Skeletal muscle tissue (tissue), 3 donors: ENCODE measurements at regions not wholly inside any gene's neighbourhood (a gene's known extent, or its start where the extent isn't known, plus 50 kb on each side); places are given as distances from the start of the nearest gene placed in this dataset.
"Not testable (repeated sequence)": the region's sequence is repeated elsewhere in the genome, so short reads cannot be mapped to it uniquely, and the experiment has no call there.

ENCODE experiments used
- H3K27ac ChIP-seq: one replicate; pipeline ENCODE4 v1.7.0; 2013; ENCODE audit warnings: mild to moderate bottlenecking, low read depth, low read length, inconsistent platforms
- H3K27me3 ChIP-seq, 3 donors: one replicate each; pipeline ENCODE4 v1.7.0; 2013; ENCODE audit warnings: low read length in 3 of 3; ENCODE audit not compliant: control insufficient read depth in 3 of 3, insufficient read depth in 3 of 3
- H3K36me3 ChIP-seq, 3 donors: one replicate each; pipeline ENCODE4 v1.7.0; 2013; ENCODE audit warnings: low read length in 3 of 3; ENCODE audit not compliant: control insufficient read depth in 3 of 3, insufficient read depth in 3 of 3
- H3K4me1 ChIP-seq, 3 donors: one replicate each; pipeline ENCODE4 v1.7.0; 2013; ENCODE audit warnings: low read length in 3 of 3, mild to moderate bottlenecking in 3 of 3; ENCODE audit not compliant: control insufficient read depth in 3 of 3, insufficient read depth in 3 of 3
- H3K4me3 ChIP-seq, 3 donors: one replicate each; pipeline ENCODE4 v1.7.0; 2013; ENCODE audit warnings: low read length in 3 of 3
- H3K9ac ChIP-seq, 3 donors: one replicate each; pipeline ENCODE4 v1.7.0; 2013; ENCODE audit warnings: low read length in 3 of 3, mild to moderate bottlenecking in 3 of 3, moderate library complexity in 2 of 3, low read depth in 1 of 3
- H3K9me3 ChIP-seq, 3 donors: one replicate each; pipeline ENCODE4 v1.7.0; 2013; ENCODE audit warnings: low read length in 3 of 3; ENCODE audit not compliant: control insufficient read depth in 3 of 3
- donor health status: Osteomylitis.

GRCh38 chr2:111526041-111526639 lies 357.9 kb downstream of the ANAPC1 start:
- H3K4me3 ChIP-seq, H3K27ac ChIP-seq, H3K9me3 ChIP-seq, H3K36me3 ChIP-seq, H3K4me1 ChIP-seq, H3K27me3 ChIP-seq, H3K9ac ChIP-seq: not testable (repeated sequence)

- not testable (repeated sequence) for H3K9me3 ChIP-seq, H3K36me3 ChIP-seq, H3K27ac ChIP-seq, H3K4me1 ChIP-seq, H3K4me3 ChIP-seq, H3K9ac ChIP-seq, H3K27me3 ChIP-seq
Measured at GRCh38 chr2:111527707-111528400, 356.1 kb downstream of the ANAPC1 start.

GRCh38 chr2:111529022-111529421 lies 355.0 kb downstream of the ANAPC1 start:
- H3K36me3 ChIP-seq, H3K4me3 ChIP-seq, H3K27me3 ChIP-seq, H3K4me1 ChIP-seq, H3K9me3 ChIP-seq, H3K9ac ChIP-seq, H3K27ac ChIP-seq: not testable (repeated sequence)

- H3K9ac ChIP-seq, H3K4me3 ChIP-seq, H3K9me3 ChIP-seq, H3K27ac ChIP-seq, H3K4me1 ChIP-seq, H3K36me3 ChIP-seq, H3K27me3 ChIP-seq: not testable (repeated sequence)
Measured at GRCh38 chr2:111530239-111530965, 353.6 kb downstream of the ANAPC1 start.

GRCh38 chr2:111532682-111533556 lies 351.1 kb downstream of the ANAPC1 start:
- not testable (repeated sequence) for H3K9ac ChIP-seq, H3K4me3 ChIP-seq, H3K27me3 ChIP-seq, H3K9me3 ChIP-seq, H3K4me1 ChIP-seq, H3K36me3 ChIP-seq, H3K27ac ChIP-seq

GRCh38 chr2:111533557-111534247 lies 350.3 kb downstream of the ANAPC1 start:
- not testable (repeated sequence) for H3K36me3 ChIP-seq, H3K4me1 ChIP-seq, H3K9me3 ChIP-seq, H3K27me3 ChIP-seq, H3K27ac ChIP-seq, H3K4me3 ChIP-seq, H3K9ac ChIP-seq

GRCh38 chr2:111534910-111535352 lies 349.1 kb downstream of the ANAPC1 start:
- H3K4me1 ChIP-seq: peaks cover 0 to 4% (median 0%) of the 10 kb centered on the region in 3 donors
- no peaks in the 10 kb centered on the region for H3K36me3 ChIP-seq
- H3K9me3 ChIP-seq: no peaks in the 10 kb centered on the region
- H3K27me3 ChIP-seq: no peaks in the 10 kb centered on the region
- no peak overlapping the region for H3K9ac ChIP-seq
- H3K27ac ChIP-seq: no peak overlapping the region
- no peak overlapping the region for H3K4me3 ChIP-seq

GRCh38 chr2:111535404-111535803 lies 348.6 kb downstream of the ANAPC1 start:
- Histone ChIP-seq H3K4me3 (no peak overlapping the region), H3K9me3 (no peaks in the 10 kb centered on the region), H3K9ac (no peak overlapping the region), H3K4me1 (peaks cover 0 to 4% (median 0%) of the 10 kb centered on the region in 3 donors), H3K27me3 (no peaks in the 10 kb centered on the region), H3K27ac (no peak overlapping the region), H3K36me3 (no peaks in the 10 kb centered on the region)

GRCh38 chr2:111537078-111537655 lies 346.8 kb downstream of the ANAPC1 start:
- Histone ChIP-seq H3K4me1 (peaks cover 0 to 4% (median 0%) of the 10 kb centered on the region in 3 donors), H3K9me3 (no peaks in the 10 kb centered on the region), H3K27ac (no peak overlapping the region), H3K4me3 (no peak overlapping the region), H3K9ac (no peak overlapping the region), H3K36me3 (no peaks in the 10 kb centered on the region), H3K27me3 (no peaks in the 10 kb centered on the region)
